GM12878 (cell line): ENCODE measurements at regions not wholly inside any gene's neighbourhood (a gene's known extent, or its start where the extent isn't known, plus 50 kb on each side); places are given as distances from the start of the nearest gene placed in this dataset.

Experiments used
- ATAC-seq: fragments of 200-7000 bp; cut with Tn5 transposase; 3 replicates; pipeline ENCODE4 v1.9.1; 2020; ENCODE audit warnings: mild to moderate bottlenecking, moderate library complexity
- BruUV-seq: library from RNA; stranded (reverse); fragments of 400-500 nt; replicated peaks from 2 replicates; lab custom pipeline; 2021; lab: Mats Ljungman, UMichigan
- CTCF ChIA-PET: fragments of 300-600 bp; sonication (Branson Sonifier 250); formaldehyde crosslinking; extraction: SDS; loops from one replicate; lab custom pipeline; 2021; ENCODE audit warnings: inconsistent platforms; lab: Yijun Ruan, JAX
- POLR2A ChIA-PET: fragments of 350-600 bp; formaldehyde crosslinking; extraction: SDS; loops from one replicate; lab custom pipeline; 2021; ENCODE audit warnings: inconsistent platforms; lab: Charles Lee
- RAD21 ChIA-PET: fragments of 300-600 bp; sonication (Branson Sonifier 250); formaldehyde crosslinking; loops from one replicate; lab custom pipeline; 2023; ENCODE audit warnings: antibody characterized with exemption; ENCODE audit not compliant: unreplicated experiment; lab: Charles Lee
- SMC1A ChIA-PET: fragments of 300-600 bp; sonication (Branson Sonifier 250); formaldehyde crosslinking; loops from one replicate; lab custom pipeline; 2023; ENCODE audit not compliant: unreplicated experiment, uncharacterized antibody; lab: Charles Lee
- DNase-seq: peaks from one replicate; pipeline ENCODE4 v3.0.0-alpha.2; 2011; ENCODE audit warnings: low read depth, low spot score
- FAIRE-seq: peaks from 3 replicates; lab custom pipeline; 2011; peaks lifted over from hg19 to GRCh38; lab: Jason Lieb, UNC
- H2AFZ ChIP-seq: 2 replicates; pipeline ENCODE4 v1.6.0; 2011; ENCODE audit warnings: low read depth, low read length, control low read depth; ENCODE audit not compliant: control insufficient read depth
- H3K27ac ChIP-seq: 2 replicates; pipeline ENCODE4 v1.5.1; 2011; ENCODE audit warnings: control low read depth; ENCODE audit not compliant: control insufficient read depth, insufficient read depth
- H3K27me3 ChIP-seq, 2 experiments: replicated peaks in 1 of 2; 2 replicates each; pipeline versions ENCODE4 v1.6.0 to v1.6.1; 2011; ENCODE audit warnings: low read length in 1 of 2; ENCODE audit not compliant: control insufficient read depth in 2 of 2, insufficient read depth in 2 of 2
- H3K36me3 ChIP-seq, 2 experiments: 2 replicates each; pipeline ENCODE4 v1.5.1; 2011; ENCODE audit warnings: low read length in 1 of 2; ENCODE audit not compliant: control insufficient read depth in 2 of 2, insufficient read depth in 2 of 2
- H3K4me1 ChIP-seq: 2 replicates; pipeline ENCODE4 v1.6.1; 2011; ENCODE audit warnings: mild to moderate bottlenecking, low read length, moderate library complexity, mixed read lengths; ENCODE audit not compliant: control insufficient read depth, insufficient read depth
- H3K4me2 ChIP-seq: 2 replicates; pipeline ENCODE4 v1.6.0; 2011; ENCODE audit warnings: control low read depth; ENCODE audit not compliant: control insufficient read depth, insufficient read depth
- H3K4me3 ChIP-seq: fragments of 200-600 bp; sonication (generic); 2 replicates; pipeline ENCODE4 v1.5.1; 2016
- H3K79me2 ChIP-seq: 2 replicates; pipeline ENCODE4 v1.6.0; 2011; ENCODE audit warnings: low read length; ENCODE audit not compliant: control insufficient read depth, insufficient read depth
- H3K9ac ChIP-seq: 2 replicates; pipeline ENCODE4 v1.8.0; 2011; ENCODE audit warnings: low read length, control low read depth, mixed read lengths; ENCODE audit not compliant: control insufficient read depth, insufficient read depth
- H3K9me3 ChIP-seq: replicated peaks from 3 replicates; pipeline ENCODE4 v1.5.1; 2011; ENCODE audit warnings: mild to moderate bottlenecking, low read length; ENCODE audit not compliant: control insufficient read depth, insufficient read depth
- H4K20me1 ChIP-seq: 2 replicates; pipeline ENCODE4 v1.6.0; 2011; ENCODE audit not compliant: control insufficient read depth, insufficient read depth
- BACH1 ChIP-seq: fragments of 450-650 bp; IDR thresholded peaks from 2 replicates; pipeline ENCODE4 v1.6.1; 2017; ENCODE audit warnings: mild to moderate bottlenecking, borderline replicate concordance
- CBX5 ChIP-seq: sonication (generic); IDR thresholded peaks from 2 replicates; pipeline ENCODE4 v1.6.1; 2016; ENCODE audit warnings: low read depth, moderate library complexity, mild to moderate bottlenecking, inconsistent platforms
- FOXM1 ChIP-seq: IDR thresholded peaks from 2 replicates; pipeline ENCODE4 v1.6.1; 2012; ENCODE audit warnings: low read depth, mild to moderate bottlenecking, inconsistent platforms, low read length, moderate library complexity
- MTA2 ChIP-seq: fragments of 450-650 bp; IDR thresholded peaks from 2 replicates; pipeline ENCODE4 v1.6.1; 2016; ENCODE audit warnings: low read depth, mild to moderate bottlenecking, moderate library complexity
- MXI1 ChIP-seq: fragments of 150-350 bp; IDR thresholded peaks from 2 replicates; pipeline ENCODE4 v1.6.1; 2011; ENCODE audit warnings: low read depth, mild to moderate bottlenecking, inconsistent platforms, low read length, improper control_type of control experiment
- STAT3 ChIP-seq: IDR thresholded peaks from 2 replicates; pipeline ENCODE4 v1.6.1; 2011; ENCODE audit warnings: low read depth, low read length, improper control_type of control experiment
- TAF1 ChIP-seq: IDR thresholded peaks from 2 replicates; pipeline ENCODE4 v1.6.1; 2011; ENCODE audit warnings: mild to moderate bottlenecking, low read depth, low read length, borderline replicate concordance
- YBX1 ChIP-seq: fragments of 450-650 bp; IDR thresholded peaks from 2 replicates; pipeline ENCODE4 v1.6.1; 2016; ENCODE audit warnings: antibody characterized with exemption
- ZNF24 ChIP-seq: fragments of 450-650 bp; IDR thresholded peaks from 2 replicates; pipeline ENCODE4 v1.6.1; 2017; ENCODE audit warnings: antibody characterized with exemption, mild to moderate bottlenecking
- ZNF274 ChIP-seq: IDR thresholded peaks from one replicate; pipeline ENCODE4 v1.8.0; 2011; ENCODE audit not compliant: insufficient read length, insufficient read depth
- in situ Hi-C: fragments of 300-500 bp; cut with MboI; formaldehyde crosslinking; loops from 9 replicates; pipeline ENCODE4 v1.14.3; 2018; ENCODE audit warnings: mixed read lengths
- intact Hi-C: fragments of 100-400 bp; cut with micrococcal nuclease; formaldehyde crosslinking; loops from one replicate; pipeline ENCODE4 v1.14.2; 2022; ENCODE audit not compliant: unreplicated experiment
- TF ChIP-seq, protein P1 (sequence below): fragments of 450-650 bp; IDR thresholded peaks from 2 replicates; pipeline ENCODE4 v1.6.1; 2017; ENCODE audit warnings: low read depth, mild to moderate bottlenecking, moderate library complexity
- TF ChIP-seq, protein P2 (sequence below): fragments of 450-650 bp; formaldehyde crosslinking; IDR thresholded peaks from 2 replicates; pipeline ENCODE4 v1.4.0; 2022; ENCODE audit warnings: mild to moderate bottlenecking, moderate library complexity
- TF ChIP-seq, protein P3 (sequence below): IDR thresholded peaks from 2 replicates; pipeline ENCODE4 v1.6.1; 2012; ENCODE audit warnings: improper control_type of control experiment, low read depth, low read length; ENCODE audit not compliant: insufficient replicate concordance

DNA sequence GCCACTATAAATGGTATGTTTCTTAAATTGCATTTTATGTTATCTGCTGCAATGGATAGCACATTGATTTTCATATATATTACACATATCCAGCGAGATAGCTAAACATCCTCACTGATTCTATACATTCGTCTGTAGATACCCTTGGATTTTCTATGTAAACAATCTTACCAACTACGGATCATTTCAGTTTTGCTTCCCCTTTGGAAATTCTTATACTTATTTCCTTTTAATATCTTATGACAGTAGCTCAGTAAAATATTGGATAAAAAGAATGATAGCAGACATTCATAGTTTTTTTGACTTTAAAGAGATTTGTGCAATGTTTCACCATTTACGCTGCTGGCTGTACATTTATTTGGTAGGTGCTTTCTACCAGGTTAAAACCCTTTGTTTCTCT is 254.9 kb downstream of the SYK start (continued):
- TF ChIP-seq YBX1 (no peak), BACH1 (no peak), MXI1 (no peak), ZNF24 (no peak)
- TF ChIP-seq, protein P1, sequence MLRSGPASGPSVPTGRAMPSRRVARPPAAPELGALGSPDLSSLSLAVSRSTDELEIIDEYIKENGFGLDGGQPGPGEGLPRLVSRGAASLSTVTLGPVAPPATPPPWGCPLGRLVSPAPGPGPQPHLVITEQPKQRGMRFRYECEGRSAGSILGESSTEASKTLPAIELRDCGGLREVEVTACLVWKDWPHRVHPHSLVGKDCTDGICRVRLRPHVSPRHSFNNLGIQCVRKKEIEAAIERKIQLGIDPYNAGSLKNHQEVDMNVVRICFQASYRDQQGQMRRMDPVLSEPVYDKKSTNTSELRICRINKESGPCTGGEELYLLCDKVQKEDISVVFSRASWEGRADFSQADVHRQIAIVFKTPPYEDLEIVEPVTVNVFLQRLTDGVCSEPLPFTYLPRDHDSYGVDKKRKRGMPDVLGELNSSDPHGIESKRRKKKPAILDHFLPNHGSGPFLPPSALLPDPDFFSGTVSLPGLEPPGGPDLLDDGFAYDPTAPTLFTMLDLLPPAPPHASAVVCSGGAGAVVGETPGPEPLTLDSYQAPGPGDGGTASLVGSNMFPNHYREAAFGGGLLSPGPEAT, result no peak

DNA sequence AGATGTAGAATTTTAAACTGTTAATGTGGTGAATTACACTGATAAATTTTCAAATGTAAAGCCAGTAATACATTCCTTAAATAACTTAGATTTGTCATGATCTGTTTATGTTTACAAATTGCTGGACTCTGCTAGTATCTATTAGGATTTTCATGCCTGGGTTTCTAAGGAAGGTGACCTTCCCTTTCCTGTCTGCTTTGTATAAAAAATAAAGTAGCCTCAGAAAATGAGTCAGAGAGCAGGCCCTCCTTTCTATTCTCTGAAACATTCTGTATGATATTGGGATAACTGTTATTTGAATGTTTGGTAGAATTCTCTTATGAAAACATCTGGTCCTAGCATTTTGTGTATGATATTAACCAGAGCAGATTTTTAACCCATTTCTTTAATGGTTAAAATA is 255.3 kb downstream of the SYK start:
- Histone ChIP-seq H2AFZ (no peak overlapping the region), H3K9me3 (no peaks in the 10 kb centered on the region), H3K4me1 (no peaks in the 10 kb centered on the region), H3K27ac (no peak overlapping the region), H3K79me2 (no peaks in the 10 kb centered on the region), H4K20me1 (no peaks in the 10 kb centered on the region), H3K4me3 (no peak overlapping the region), H3K36me3 (no peaks in the 10 kb centered on the region), H3K9ac (no peak overlapping the region), H3K27me3 (peaks cover 0 to 3% of the 10 kb centered on the region in 2 experiments; a peak in 2 of 4 replicates), H3K4me2 (no peak overlapping the region)
- RAD21 ChIA-PET, result no interaction called here
- no TSS peak for BruUV-seq
- in situ Hi-C loops (no loop called here), intact Hi-C loops (no loop called here)
- no peak for DNase-seq
- SMC1A ChIA-PET, result no interaction called here
- no peak for ATAC-seq
- CTCF ChIA-PET, result no interaction called here
- POLR2A ChIA-PET, result no interaction called here
- FAIRE-seq, result no peak
- TF ChIP-seq FOXM1, result no peak
- no peak for TF ChIP-seq CBX5
- TF ChIP-seq ZNF274, result no peak
- TF ChIP-seq, protein P2, sequence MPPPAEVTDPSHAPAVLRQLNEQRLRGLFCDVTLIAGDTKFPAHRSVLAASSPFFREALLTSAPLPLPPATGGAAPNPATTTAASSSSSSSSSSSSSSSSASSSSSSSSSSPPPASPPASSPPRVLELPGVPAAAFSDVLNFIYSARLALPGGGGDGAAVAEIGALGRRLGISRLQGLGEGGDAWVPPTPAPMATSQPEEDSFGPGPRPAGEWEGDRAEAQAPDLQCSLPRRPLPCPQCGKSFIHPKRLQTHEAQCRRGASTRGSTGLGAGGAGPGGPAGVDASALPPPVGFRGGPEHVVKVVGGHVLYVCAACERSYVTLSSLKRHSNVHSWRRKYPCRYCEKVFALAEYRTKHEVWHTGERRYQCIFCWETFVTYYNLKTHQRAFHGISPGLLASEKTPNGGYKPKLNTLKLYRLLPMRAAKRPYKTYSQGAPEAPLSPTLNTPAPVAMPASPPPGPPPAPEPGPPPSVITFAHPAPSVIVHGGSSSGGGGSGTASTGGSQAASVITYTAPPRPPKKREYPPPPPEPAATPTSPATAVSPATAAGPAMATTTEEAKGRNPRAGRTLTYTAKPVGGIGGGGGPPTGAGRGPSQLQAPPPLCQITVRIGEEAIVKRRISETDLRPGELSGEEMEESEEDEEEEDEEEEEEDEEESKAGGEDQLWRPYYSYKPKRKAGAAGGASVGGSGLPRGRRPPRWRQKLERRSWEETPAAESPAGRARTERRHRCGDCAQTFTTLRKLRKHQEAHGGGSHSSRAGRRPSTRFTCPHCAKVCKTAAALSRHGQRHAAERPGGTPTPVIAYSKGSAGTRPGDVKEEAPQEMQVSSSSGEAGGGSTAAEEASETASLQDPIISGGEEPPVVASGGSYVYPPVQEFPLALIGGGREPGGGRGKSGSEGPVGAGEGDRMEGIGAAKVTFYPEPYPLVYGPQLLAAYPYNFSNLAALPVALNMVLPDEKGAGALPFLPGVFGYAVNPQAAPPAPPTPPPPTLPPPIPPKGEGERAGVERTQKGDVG, result no peak
- TF ChIP-seq YBX1, result no peak
- no peak for TF ChIP-seq MXI1
- no peak for TF ChIP-seq STAT3
- no peak for TF ChIP-seq MTA2
- no peak for TF ChIP-seq TAF1
- TF ChIP-seq, protein P3, sequence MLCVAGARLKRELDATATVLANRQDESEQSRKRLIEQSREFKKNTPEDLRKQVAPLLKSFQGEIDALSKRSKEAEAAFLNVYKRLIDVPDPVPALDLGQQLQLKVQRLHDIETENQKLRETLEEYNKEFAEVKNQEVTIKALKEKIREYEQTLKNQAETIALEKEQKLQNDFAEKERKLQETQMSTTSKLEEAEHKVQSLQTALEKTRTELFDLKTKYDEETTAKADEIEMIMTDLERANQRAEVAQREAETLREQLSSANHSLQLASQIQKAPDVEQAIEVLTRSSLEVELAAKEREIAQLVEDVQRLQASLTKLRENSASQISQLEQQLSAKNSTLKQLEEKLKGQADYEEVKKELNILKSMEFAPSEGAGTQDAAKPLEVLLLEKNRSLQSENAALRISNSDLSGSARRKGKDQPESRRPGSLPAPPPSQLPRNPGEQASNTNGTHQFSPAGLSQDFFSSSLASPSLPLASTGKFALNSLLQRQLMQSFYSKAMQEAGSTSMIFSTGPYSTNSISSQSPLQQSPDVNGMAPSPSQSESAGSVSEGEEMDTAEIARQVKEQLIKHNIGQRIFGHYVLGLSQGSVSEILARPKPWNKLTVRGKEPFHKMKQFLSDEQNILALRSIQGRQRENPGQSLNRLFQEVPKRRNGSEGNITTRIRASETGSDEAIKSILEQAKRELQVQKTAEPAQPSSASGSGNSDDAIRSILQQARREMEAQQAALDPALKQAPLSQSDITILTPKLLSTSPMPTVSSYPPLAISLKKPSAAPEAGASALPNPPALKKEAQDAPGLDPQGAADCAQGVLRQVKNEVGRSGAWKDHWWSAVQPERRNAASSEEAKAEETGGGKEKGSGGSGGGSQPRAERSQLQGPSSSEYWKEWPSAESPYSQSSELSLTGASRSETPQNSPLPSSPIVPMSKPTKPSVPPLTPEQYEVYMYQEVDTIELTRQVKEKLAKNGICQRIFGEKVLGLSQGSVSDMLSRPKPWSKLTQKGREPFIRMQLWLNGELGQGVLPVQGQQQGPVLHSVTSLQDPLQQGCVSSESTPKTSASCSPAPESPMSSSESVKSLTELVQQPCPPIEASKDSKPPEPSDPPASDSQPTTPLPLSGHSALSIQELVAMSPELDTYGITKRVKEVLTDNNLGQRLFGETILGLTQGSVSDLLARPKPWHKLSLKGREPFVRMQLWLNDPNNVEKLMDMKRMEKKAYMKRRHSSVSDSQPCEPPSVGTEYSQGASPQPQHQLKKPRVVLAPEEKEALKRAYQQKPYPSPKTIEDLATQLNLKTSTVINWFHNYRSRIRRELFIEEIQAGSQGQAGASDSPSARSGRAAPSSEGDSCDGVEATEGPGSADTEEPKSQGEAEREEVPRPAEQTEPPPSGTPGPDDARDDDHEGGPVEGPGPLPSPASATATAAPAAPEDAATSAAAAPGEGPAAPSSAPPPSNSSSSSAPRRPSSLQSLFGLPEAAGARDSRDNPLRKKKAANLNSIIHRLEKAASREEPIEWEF, result no peak
